Endothelial cell (in vitro differentiated cells): ENCODE measurements at regions not wholly inside any gene's neighbourhood (a gene's known extent, or its start where the extent isn't known, plus 50 kb on each side); places are given as distances from the start of the nearest gene placed in this dataset.

Experiments
- DNase-seq: peaks from one replicate; pipeline ENCODE4 v3.0.0; 2021; ENCODE audit warnings: low spot score
- H3K27ac Mint-ChIP-seq: one replicate; pipeline ENCODE4 v1.8.0; 2021; ENCODE audit warnings: mixed read lengths, inconsistent platforms; ENCODE audit not compliant: unreplicated experiment
- H3K27me3 Mint-ChIP-seq: one replicate; pipeline ENCODE4 v1.8.0; 2021; ENCODE audit warnings: mild to moderate bottlenecking, moderate library complexity, mixed read lengths, inconsistent platforms; ENCODE audit not compliant: unreplicated experiment
- H3K36me3 Mint-ChIP-seq: one replicate; pipeline ENCODE4 v1.8.0; 2021; ENCODE audit warnings: mild to moderate bottlenecking, low read depth, mixed read lengths, inconsistent platforms; ENCODE audit not compliant: unreplicated experiment
- H3K4me1 Mint-ChIP-seq: one replicate; pipeline ENCODE4 v1.8.0; 2021; ENCODE audit warnings: mild to moderate bottlenecking, mixed read lengths, inconsistent platforms; ENCODE audit not compliant: unreplicated experiment
- H3K4me3 Mint-ChIP-seq: one replicate; pipeline ENCODE4 v1.8.0; 2021; ENCODE audit warnings: mild to moderate bottlenecking, mixed read lengths, inconsistent platforms; ENCODE audit not compliant: unreplicated experiment
- H3K9me3 Mint-ChIP-seq: one replicate; pipeline ENCODE4 v1.8.0; 2021; ENCODE audit warnings: mixed read lengths, inconsistent platforms; ENCODE audit not compliant: unreplicated experiment
- TF ChIP-seq, protein P1 (sequence below): fragments of 200-600 bp; sonication (generic); IDR thresholded peaks from one replicate; pipeline ENCODE4 v1.5.0; 2021; ENCODE audit warnings: antibody characterized with exemption; ENCODE audit not compliant: unreplicated experiment

GRCh38 chrX:20513185-20513584 lies 246.5 kb upstream of the RPS6KA3 start:
- H3K4me3 Mint-ChIP-seq = no peak overlapping the region
- TF ChIP-seq, protein P1, sequence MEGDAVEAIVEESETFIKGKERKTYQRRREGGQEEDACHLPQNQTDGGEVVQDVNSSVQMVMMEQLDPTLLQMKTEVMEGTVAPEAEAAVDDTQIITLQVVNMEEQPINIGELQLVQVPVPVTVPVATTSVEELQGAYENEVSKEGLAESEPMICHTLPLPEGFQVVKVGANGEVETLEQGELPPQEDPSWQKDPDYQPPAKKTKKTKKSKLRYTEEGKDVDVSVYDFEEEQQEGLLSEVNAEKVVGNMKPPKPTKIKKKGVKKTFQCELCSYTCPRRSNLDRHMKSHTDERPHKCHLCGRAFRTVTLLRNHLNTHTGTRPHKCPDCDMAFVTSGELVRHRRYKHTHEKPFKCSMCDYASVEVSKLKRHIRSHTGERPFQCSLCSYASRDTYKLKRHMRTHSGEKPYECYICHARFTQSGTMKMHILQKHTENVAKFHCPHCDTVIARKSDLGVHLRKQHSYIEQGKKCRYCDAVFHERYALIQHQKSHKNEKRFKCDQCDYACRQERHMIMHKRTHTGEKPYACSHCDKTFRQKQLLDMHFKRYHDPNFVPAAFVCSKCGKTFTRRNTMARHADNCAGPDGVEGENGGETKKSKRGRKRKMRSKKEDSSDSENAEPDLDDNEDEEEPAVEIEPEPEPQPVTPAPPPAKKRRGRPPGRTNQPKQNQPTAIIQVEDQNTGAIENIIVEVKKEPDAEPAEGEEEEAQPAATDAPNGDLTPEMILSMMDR = no peak
- no peak overlapping the region for H3K27ac Mint-ChIP-seq
- H3K9me3 Mint-ChIP-seq = no peaks in the 10 kb centered on the region
- no peaks in the 10 kb centered on the region for H3K36me3 Mint-ChIP-seq
- no peaks in the 10 kb centered on the region for H3K27me3 Mint-ChIP-seq
- no peaks in the 10 kb centered on the region for H3K4me1 Mint-ChIP-seq
- no peak for DNase-seq

DNA sequence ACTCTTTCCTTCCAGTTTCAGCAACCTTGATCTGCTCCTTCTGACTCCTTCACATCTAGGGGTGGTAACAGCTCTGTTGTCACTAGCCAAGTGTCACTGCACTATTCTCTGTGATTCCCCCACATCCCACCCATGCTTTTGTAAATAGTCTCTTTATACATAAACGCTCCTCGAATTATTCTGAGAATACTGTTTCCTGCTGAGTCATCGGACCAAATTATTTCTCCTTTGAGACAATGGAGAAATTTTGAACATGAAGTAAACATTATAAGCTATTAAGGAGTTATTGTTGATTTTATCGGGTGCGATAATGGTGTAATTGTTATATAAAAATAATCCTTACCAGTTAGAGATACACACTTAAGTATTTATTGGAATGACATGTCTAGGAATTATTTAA lies 245.1 kb upstream of the RPS6KA3 start:
- TF ChIP-seq, protein P1 = no peak
- H3K4me3 Mint-ChIP-seq = no peak overlapping the region
- H3K27me3 Mint-ChIP-seq = no peaks in the 10 kb centered on the region
- H3K4me1 Mint-ChIP-seq = no peaks in the 10 kb centered on the region
- DNase-seq = no peak
- H3K36me3 Mint-ChIP-seq = no peaks in the 10 kb centered on the region
- no peak overlapping the region for H3K27ac Mint-ChIP-seq
- H3K9me3 Mint-ChIP-seq = no peaks in the 10 kb centered on the region

DNA sequence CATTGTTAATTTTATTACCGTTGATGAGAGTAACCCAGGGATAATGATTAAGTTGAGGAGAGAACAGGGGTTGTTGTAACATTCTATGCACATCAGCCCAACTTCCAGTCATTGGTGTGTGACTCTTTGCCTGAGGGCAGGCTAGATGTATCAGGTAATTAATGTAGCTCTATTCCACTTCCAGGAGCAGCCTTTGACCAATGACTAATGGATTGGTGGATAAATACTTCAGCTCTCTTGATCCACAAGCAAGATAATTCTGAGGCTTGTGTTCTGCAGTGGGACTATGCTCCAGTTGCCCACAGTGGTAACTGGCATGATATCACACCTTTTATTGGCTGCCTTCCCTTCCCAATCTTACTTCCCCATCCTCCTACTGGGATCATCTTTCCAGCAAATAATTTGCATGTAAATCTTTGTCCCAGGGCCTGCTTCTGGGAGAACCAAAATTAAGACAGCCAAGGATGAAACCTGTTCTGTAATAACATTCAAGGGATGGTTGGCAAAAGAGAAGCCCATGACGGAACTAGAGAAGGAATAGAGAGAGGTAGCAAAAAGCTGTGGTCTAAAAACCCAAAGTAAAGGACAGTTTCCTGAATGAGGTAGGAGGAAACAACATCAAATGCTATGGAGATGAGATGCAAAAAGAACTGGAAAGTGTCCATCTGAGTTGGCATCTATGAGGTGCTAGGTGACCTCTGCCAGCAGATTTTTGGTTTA lies 241.4 kb upstream of the RPS6KA3 start:
- no peaks in the 10 kb centered on the region for H3K27me3 Mint-ChIP-seq
- no peaks in the 10 kb centered on the region for H3K4me1 Mint-ChIP-seq
- TF ChIP-seq, protein P1 = no peak
- no peak for DNase-seq
- H3K36me3 Mint-ChIP-seq = no peaks in the 10 kb centered on the region
- H3K9me3 Mint-ChIP-seq = no peaks in the 10 kb centered on the region
- no peak overlapping the region for H3K4me3 Mint-ChIP-seq
- no peak overlapping the region for H3K27ac Mint-ChIP-seq

DNA sequence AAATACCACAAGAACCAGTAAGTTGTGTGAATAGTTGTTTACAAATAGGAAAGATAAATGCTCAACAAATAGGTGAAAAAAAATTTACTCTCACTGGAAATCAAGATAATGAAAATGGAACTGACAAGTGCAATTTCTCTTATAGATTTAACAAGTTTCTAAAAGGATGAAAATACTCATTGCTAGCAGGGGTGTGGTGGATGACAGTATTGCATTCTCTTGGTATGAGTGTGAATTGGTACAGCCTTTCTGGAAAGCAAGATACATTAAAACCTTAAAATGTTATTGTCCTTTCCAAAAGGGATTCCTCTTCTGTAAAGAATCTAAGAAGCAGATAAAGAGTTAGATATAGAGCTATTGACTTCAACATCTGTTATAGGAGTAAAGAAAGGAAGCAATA lies 240.0 kb upstream of the RPS6KA3 start:
- H3K4me3 Mint-ChIP-seq = no peak overlapping the region
- no peaks in the 10 kb centered on the region for H3K27me3 Mint-ChIP-seq
- TF ChIP-seq, protein P1 = no peak
- H3K4me1 Mint-ChIP-seq = no peaks in the 10 kb centered on the region
- H3K27ac Mint-ChIP-seq = no peak overlapping the region
- H3K9me3 Mint-ChIP-seq = no peaks in the 10 kb centered on the region
- no peak for DNase-seq
- no peaks in the 10 kb centered on the region for H3K36me3 Mint-ChIP-seq

GRCh38 chrX:20500949-20501348 lies 234.2 kb upstream of the RPS6KA3 start:
- Mint-ChIP-seq H3K36me3 (no peaks in the 10 kb centered on the region), H3K4me3 (no peak overlapping the region), H3K27me3 (no peaks in the 10 kb centered on the region), H3K9me3 (no peaks in the 10 kb centered on the region), H3K27ac (no peak overlapping the region), H3K4me1 (no peaks in the 10 kb centered on the region)
- TF ChIP-seq, protein P1 = no peak
- DNase-seq = no peak
